ENCODE measurements at regions not wholly inside any gene's neighbourhood (a gene's known extent, or its start where the extent isn't known, plus 50 kb on each side); places are given as distances from the start of the nearest gene placed in this dataset.

- Histone ChIP-seq H3K9me3 (no peaks in the 10 kb centered on the region), H3K27me3 (no peaks in the 10 kb centered on the region), H3K27ac (no peak overlapping the region), H3K4me3 (no peak overlapping the region), H3K36me3 (no peaks in the 10 kb centered on the region), H3K4me1 (no peaks in the 10 kb centered on the region)
- 70% methylated on average over 9 of the region's 9 CpGs for WGBS
- no peak for TF ChIP-seq EP300 (IDR thresholded peaks at IDR 0.05)
- TF ChIP-seq POLR2AphosphoS5 (IDR thresholded peaks at IDR 0.05), result no peak
- TF ChIP-seq POLR2A (IDR thresholded peaks at IDR 0.05), result no peak
- TF ChIP-seq CTCF (IDR thresholded peaks at IDR 0.05), result no peak
- no peak for DNase-seq (ENCODE audit: low spot score in 2 of 2)
Measured at GRCh38 chr2:2466534-2466933, 135.5 kb upstream of the MYT1L start.

- no peak for DNase-seq (ENCODE audit: low spot score in 2 of 2)
- WGBS, result 79% methylated on average over 6 of the region's 6 CpGs
- Histone ChIP-seq H3K4me3 (no peak overlapping the region), H3K4me1 (no peaks in the 10 kb centered on the region), H3K27ac (no peak overlapping the region), H3K9me3 (no peaks in the 10 kb centered on the region), H3K36me3 (no peaks in the 10 kb centered on the region), H3K27me3 (no peaks in the 10 kb centered on the region)
- TF ChIP-seq POLR2AphosphoS5 (IDR thresholded peaks at IDR 0.05) (no peak), POLR2A (IDR thresholded peaks at IDR 0.05) (no peak), EP300 (IDR thresholded peaks at IDR 0.05) (no peak), CTCF (IDR thresholded peaks at IDR 0.05) (no peak)
Measured at GRCh38 chr2:2464643-2465042, 133.6 kb upstream of the MYT1L start.

- Histone ChIP-seq H3K4me1 (no peaks in the 10 kb centered on the region), H3K27me3 (no peaks in the 10 kb centered on the region), H3K36me3 (no peaks in the 10 kb centered on the region), H3K27ac (no peak overlapping the region), H3K9me3 (no peaks in the 10 kb centered on the region), H3K4me3 (no peak overlapping the region)
- no peak for TF ChIP-seq POLR2AphosphoS5 (IDR thresholded peaks at IDR 0.05)
- no peak for TF ChIP-seq EP300 (IDR thresholded peaks at IDR 0.05)
- no peak for TF ChIP-seq CTCF (IDR thresholded peaks at IDR 0.05)
- TF ChIP-seq POLR2A (IDR thresholded peaks at IDR 0.05), result no peak
- DNase-seq (ENCODE audit: low spot score in 2 of 2), result no peak
- 52% methylated on average over 12 of the region's 12 CpGs for WGBS
Measured at GRCh38 chr2:2464094-2464493, 133.0 kb upstream of the MYT1L start.

- no peak for TF ChIP-seq POLR2A (IDR thresholded peaks at IDR 0.05)
- TF ChIP-seq POLR2AphosphoS5 (IDR thresholded peaks at IDR 0.05), result no peak
- no peak for TF ChIP-seq EP300 (IDR thresholded peaks at IDR 0.05)
- TF ChIP-seq CTCF (IDR thresholded peaks at IDR 0.05), result no peak
- DNase-seq (ENCODE audit: low spot score in 2 of 2), result no peak
- no peak overlapping the region for H3K4me3 ChIP-seq
- no peaks in the 10 kb centered on the region for H3K4me1 ChIP-seq
- no peaks in the 10 kb centered on the region for H3K36me3 ChIP-seq
- no peak overlapping the region for H3K27ac ChIP-seq
- no peaks in the 10 kb centered on the region for H3K27me3 ChIP-seq
- 80% methylated on average over 7 of the region's 7 CpGs for WGBS
- H3K9me3 ChIP-seq, result no peaks in the 10 kb centered on the region
Measured at GRCh38 chr2:2456721-2457120, 125.6 kb upstream of the MYT1L start.

- H3K36me3 ChIP-seq, result no peaks in the 10 kb centered on the region
- WGBS, result 86% methylated on average over 6 of the region's 6 CpGs
- H3K4me3 ChIP-seq, result no peak overlapping the region
- DNase-seq (ENCODE audit: low spot score in 2 of 2), result no peak
- no peaks in the 10 kb centered on the region for H3K27me3 ChIP-seq
- H3K27ac ChIP-seq, result no peak overlapping the region
- H3K4me1 ChIP-seq, result no peaks in the 10 kb centered on the region
- no peak for TF ChIP-seq CTCF (IDR thresholded peaks at IDR 0.05)
- TF ChIP-seq EP300 (IDR thresholded peaks at IDR 0.05), result no peak
- TF ChIP-seq POLR2A (IDR thresholded peaks at IDR 0.05), result no peak
- no peak for TF ChIP-seq POLR2AphosphoS5 (IDR thresholded peaks at IDR 0.05)
- H3K9me3 ChIP-seq, result no peaks in the 10 kb centered on the region
Measured at GRCh38 chr2:2455151-2455550, 124.1 kb upstream of the MYT1L start.

Measured in suprapubic skin (tissue), 4 donors.